Erythroblast (primary cell): ENCODE measurements at regions not wholly inside any gene's neighbourhood (a gene's known extent, or its start where the extent isn't known, plus 50 kb on each side); places are given as distances from the start of the nearest gene placed in this dataset.

Experiments
- GATA1 ChIP-seq: IDR thresholded peaks from 2 replicates; pipeline ENCODE4 v1.6.1; 2011; ENCODE audit warnings: low read depth, mild to moderate bottlenecking, control low read depth, low read length, moderate library complexity
- POLR2A ChIP-seq: IDR thresholded peaks from 2 replicates; pipeline ENCODE4 v1.6.1; 2011; ENCODE audit warnings: mild to moderate bottlenecking, low read length

- TF ChIP-seq POLR2A, result no peak
- TF ChIP-seq GATA1, result no peak
These were observed 309.9 kb upstream of the THBS1 start for GRCh38 chr15:39270934-39271333.
